HG03135 (cell line): ENCODE measurements at regions not wholly inside any gene's neighbourhood (a gene's known extent, or its start where the extent isn't known, plus 50 kb on each side); places are given as distances from the start of the nearest gene placed in this dataset.
"Not testable (repeated sequence)": the region's sequence is repeated elsewhere in the genome, so short reads cannot be mapped to it uniquely, and the experiment has no call there.

Experiments
- ATAC-seq: cut with Tn5 transposase; IDR thresholded peaks from one replicate; pipeline ENCODE4 v1.9.1; 2021; ENCODE audit warnings: mild to moderate bottlenecking, moderate library complexity; ENCODE audit not compliant: unreplicated experiment

- ATAC-seq = no peak
These were observed 241.0 kb upstream of the RBBP8 start for GRCh38 chr18:22691946-22692710.

GRCh38 chr18:22694954-22695353, 238.2 kb upstream of the RBBP8 start:
- no peak for ATAC-seq

GRCh38 chr18:22695674-22696073, 237.5 kb upstream of the RBBP8 start:
- no peak for ATAC-seq

- ATAC-seq = no peak
These were observed 235.6 kb upstream of the RBBP8 start for GRCh38 chr18:22697561-22697960.

- no peak for ATAC-seq
These were observed 234.4 kb upstream of the RBBP8 start for GRCh38 chr18:22698711-22699110.

GRCh38 chr18:22699629-22700028, 233.5 kb upstream of the RBBP8 start:
- ATAC-seq = no peak

- ATAC-seq = no peak
These were observed 232.2 kb upstream of the RBBP8 start for GRCh38 chr18:22700920-22701319.

GRCh38 chr18:22701326-22701725, 231.8 kb upstream of the RBBP8 start:
- ATAC-seq = no peak

GRCh38 chr18:22701795-22702194, 231.3 kb upstream of the RBBP8 start:
- ATAC-seq = no peak

GRCh38 chr18:22702806-22703205, 230.3 kb upstream of the RBBP8 start:
- ATAC-seq = no peak

GRCh38 chr18:22703883-22704585, 229.1 kb upstream of the RBBP8 start:
- ATAC-seq = peak; percentile 55

- no peak for ATAC-seq
These were observed 228.6 kb upstream of the RBBP8 start for GRCh38 chr18:22704586-22704918.

- ATAC-seq = no peak
These were observed 227.8 kb upstream of the RBBP8 start for GRCh38 chr18:22705328-22705727.

- not testable (repeated sequence) for ATAC-seq
These were observed 227.1 kb upstream of the RBBP8 start for GRCh38 chr18:22706025-22706424.

- no peak for ATAC-seq
These were observed 223.7 kb upstream of the RBBP8 start for GRCh38 chr18:22709288-22710060.

GRCh38 chr18:22710673-22711191, 222.4 kb upstream of the RBBP8 start:
- no peak for ATAC-seq

- no peak for ATAC-seq
These were observed 221.9 kb upstream of the RBBP8 start for GRCh38 chr18:22711192-22711685.

- no peak for ATAC-seq
These were observed 219.6 kb upstream of the RBBP8 start for GRCh38 chr18:22713511-22713910.

- not testable (repeated sequence) for ATAC-seq
These were observed 215.6 kb upstream of the RBBP8 start for GRCh38 chr18:22717536-22717935.

- no peak for ATAC-seq
These were observed 209.9 kb upstream of the RBBP8 start for GRCh38 chr18:22723221-22723620.

GRCh38 chr18:22723773-22724172, 209.4 kb upstream of the RBBP8 start:
- no peak for ATAC-seq
